Spinal cord (tissue), 9 donors: ENCODE measurements at regions not wholly inside any gene's neighbourhood (a gene's known extent, or its start where the extent isn't known, plus 50 kb on each side); places are given as distances from the start of the nearest gene placed in this dataset.

Experiments
- DNase-seq, 6 donors: peaks; one replicate each; pipeline versions ENCODE4 v3.0.0 to v3.0.0-alpha.2; 2013 to 2015; ENCODE audit warnings: low spot score in 6 of 6, low read depth in 4 of 6
- H3K27ac ChIP-seq: one replicate; pipeline ENCODE4 v1.5.1; 2013; ENCODE audit warnings: low read depth, low read length, control low read depth
- H3K27me3 ChIP-seq: one replicate; pipeline ENCODE4 v1.6.1; 2013; ENCODE audit warnings: low read length; ENCODE audit not compliant: control insufficient read depth, insufficient read depth
- H3K36me3 ChIP-seq: one replicate; pipeline ENCODE4 v1.6.1; 2013; ENCODE audit warnings: low read length; ENCODE audit not compliant: control insufficient read depth, insufficient read depth
- H3K4me1 ChIP-seq: one replicate; pipeline ENCODE4 v1.6.1; 2013; ENCODE audit warnings: low read length; ENCODE audit not compliant: control insufficient read depth, insufficient read depth
- H3K4me3 ChIP-seq: one replicate; pipeline ENCODE4 v1.5.1; 2013; ENCODE audit warnings: low read depth, low read length, control low read depth
- H3K9me3 ChIP-seq: one replicate; pipeline ENCODE4 v1.6.1; 2013; ENCODE audit warnings: low read length; ENCODE audit not compliant: control insufficient read depth, insufficient read depth
- WGBS: methylation state at CpG from one replicate; pipeline ENCODE4 v1.1.5; 2013; ENCODE audit warnings: missing lambda C conversion rate; ENCODE audit not compliant: insufficient coverage; 5-methylcytosine and 5-hydroxymethylcytosine counted together
- donor health status: healthy.

DNA sequence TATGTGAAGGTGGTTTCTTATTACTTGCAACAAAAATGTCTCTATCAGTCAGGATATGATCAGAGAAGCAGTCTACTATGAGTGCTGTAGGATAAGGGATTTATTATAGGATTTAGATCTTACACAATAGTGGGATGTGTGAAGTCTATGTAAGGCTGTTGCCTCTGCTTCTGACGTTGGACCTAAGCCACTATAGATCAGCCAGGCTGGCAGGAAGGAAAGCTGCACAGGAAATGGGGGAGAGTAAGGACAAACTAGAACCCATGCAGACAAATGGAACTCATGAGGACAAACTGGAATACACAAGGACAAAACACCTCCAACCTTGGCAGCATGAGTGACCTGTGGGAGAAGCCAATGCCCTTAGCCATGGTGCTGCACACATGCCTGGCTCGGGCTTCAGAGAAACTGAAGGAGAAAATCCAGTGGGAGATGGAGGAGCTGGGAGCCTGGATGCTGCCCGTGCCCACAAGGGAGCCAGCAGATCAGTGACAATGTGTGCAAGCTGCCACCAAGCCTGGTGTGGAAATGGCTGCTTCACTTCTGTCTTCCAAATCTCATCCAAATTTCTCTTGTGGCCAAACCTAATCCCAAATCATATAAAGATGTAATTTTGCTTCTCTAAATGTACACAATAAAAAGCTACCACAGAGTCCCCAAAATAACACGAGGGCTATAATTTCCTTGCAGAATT, 147.0 kb upstream of the PCGF5 start:
- no peaks in the 10 kb centered on the region for H3K9me3 ChIP-seq
- 100% methylated on average over 2 of the region's 4 CpGs for WGBS
- peaks cover 3% of the 10 kb centered on the region for H3K4me1 ChIP-seq
- no peak overlapping the region for H3K4me3 ChIP-seq
- H3K36me3 ChIP-seq, result no peaks in the 10 kb centered on the region
- no peak overlapping the region for H3K27ac ChIP-seq
- no peak for DNase-seq
- no peaks in the 10 kb centered on the region for H3K27me3 ChIP-seq

DNA sequence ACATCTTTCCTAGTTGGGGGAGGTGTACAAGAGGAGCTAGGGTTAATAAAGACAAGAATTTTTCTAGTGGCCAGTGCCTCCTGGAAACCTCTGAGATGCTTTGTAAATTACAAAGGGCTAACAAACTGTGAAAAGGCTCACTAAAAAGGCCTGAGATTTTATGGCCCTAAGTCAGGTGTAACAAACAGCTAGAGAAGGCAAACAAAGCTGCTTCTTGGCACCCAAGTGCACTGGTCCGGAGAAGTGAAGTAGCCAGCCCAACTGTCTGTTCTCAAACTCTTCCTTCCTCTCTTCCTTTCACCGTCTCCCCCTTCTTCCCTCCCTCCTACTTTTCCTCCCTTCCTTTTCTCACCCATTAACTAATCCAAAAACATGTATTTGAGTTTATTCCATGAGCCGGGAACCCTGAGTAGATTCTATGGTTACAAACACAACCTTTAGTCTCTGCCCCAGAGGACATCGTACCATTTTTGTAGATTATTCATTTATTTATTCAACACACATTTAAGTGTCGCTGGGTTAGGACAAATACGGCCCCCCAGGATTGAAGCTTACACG, 143.4 kb upstream of the PCGF5 start:
- no peaks in the 10 kb centered on the region for H3K27me3 ChIP-seq
- WGBS, result 61% methylated on average over 6 of the region's 7 CpGs
- H3K27ac ChIP-seq, result no peak overlapping the region

GRCh38 chr10:91077549-91078071, 142.9 kb upstream of the PCGF5 start:
- H3K9me3 ChIP-seq, result no peaks in the 10 kb centered on the region
- peak in 4 of 6 donors; percentile 22 to 83 (median 54) for DNase-seq
- peaks cover 3% of the 10 kb centered on the region for H3K4me1 ChIP-seq
- H3K36me3 ChIP-seq, result no peaks in the 10 kb centered on the region
- H3K27me3 ChIP-seq, result no peaks in the 10 kb centered on the region
- 32% methylated on average over 8 of the region's 8 CpGs for WGBS
- peak overlapping the region; percentile 10 for H3K27ac ChIP-seq
- no peak overlapping the region for H3K4me3 ChIP-seq

More for the DNA sequence above, 143.4 kb upstream of the PCGF5 start:
- no peaks in the 10 kb centered on the region for H3K9me3 ChIP-seq
- no peaks in the 10 kb centered on the region for H3K36me3 ChIP-seq
- H3K4me1 ChIP-seq, result peaks cover 3% of the 10 kb centered on the region
- no peak overlapping the region for H3K4me3 ChIP-seq
- DNase-seq, result peak in 2 of 6 donors; percentile 6 to 11

- no peak overlapping the region for H3K27ac ChIP-seq
- H3K9me3 ChIP-seq, result peaks cover 3% of the 10 kb centered on the region
- WGBS, result 80% methylated on average over 1 of the region's 1 CpG
Observed at GRCh38 chr10:91080776-91081175, 139.7 kb upstream of the PCGF5 start.

DNA sequence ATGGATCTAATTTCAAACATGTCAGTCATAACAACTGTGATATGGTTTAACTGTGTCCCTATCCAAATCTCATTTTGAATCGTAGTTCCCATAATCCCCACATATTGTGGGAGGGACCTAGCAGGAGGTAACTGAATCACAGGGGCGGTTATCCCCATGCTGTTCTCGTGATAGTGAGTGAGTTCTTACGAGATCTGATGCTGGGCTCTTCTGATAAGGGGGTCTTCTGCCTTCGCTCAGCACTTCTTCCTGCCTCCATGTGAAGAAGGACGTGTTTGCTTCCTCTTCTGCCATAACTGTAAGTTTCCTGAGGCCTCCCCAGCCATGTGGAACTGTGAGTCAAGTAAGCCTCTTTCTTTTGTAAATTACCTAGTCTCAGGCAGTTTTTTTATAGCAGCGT, 138.0 kb upstream of the PCGF5 start:
- Histone ChIP-seq H3K9me3 (peaks cover 3% of the 10 kb centered on the region), H3K36me3 (no peaks in the 10 kb centered on the region), H3K4me1 (peaks cover 3% of the 10 kb centered on the region), H3K4me3 (no peak overlapping the region), H3K27me3 (no peaks in the 10 kb centered on the region), H3K27ac (no peak overlapping the region)
- no CpG with 5 or more reads among the region's 7 CpGs for WGBS
- no peak for DNase-seq

More at GRCh38 chr10:91080776-91081175, 139.7 kb upstream of the PCGF5 start:
- Histone ChIP-seq H3K4me3 (no peak overlapping the region), H3K27me3 (no peaks in the 10 kb centered on the region), H3K36me3 (no peaks in the 10 kb centered on the region), H3K4me1 (peaks cover 3% of the 10 kb centered on the region)
- no peak for DNase-seq

DNA sequence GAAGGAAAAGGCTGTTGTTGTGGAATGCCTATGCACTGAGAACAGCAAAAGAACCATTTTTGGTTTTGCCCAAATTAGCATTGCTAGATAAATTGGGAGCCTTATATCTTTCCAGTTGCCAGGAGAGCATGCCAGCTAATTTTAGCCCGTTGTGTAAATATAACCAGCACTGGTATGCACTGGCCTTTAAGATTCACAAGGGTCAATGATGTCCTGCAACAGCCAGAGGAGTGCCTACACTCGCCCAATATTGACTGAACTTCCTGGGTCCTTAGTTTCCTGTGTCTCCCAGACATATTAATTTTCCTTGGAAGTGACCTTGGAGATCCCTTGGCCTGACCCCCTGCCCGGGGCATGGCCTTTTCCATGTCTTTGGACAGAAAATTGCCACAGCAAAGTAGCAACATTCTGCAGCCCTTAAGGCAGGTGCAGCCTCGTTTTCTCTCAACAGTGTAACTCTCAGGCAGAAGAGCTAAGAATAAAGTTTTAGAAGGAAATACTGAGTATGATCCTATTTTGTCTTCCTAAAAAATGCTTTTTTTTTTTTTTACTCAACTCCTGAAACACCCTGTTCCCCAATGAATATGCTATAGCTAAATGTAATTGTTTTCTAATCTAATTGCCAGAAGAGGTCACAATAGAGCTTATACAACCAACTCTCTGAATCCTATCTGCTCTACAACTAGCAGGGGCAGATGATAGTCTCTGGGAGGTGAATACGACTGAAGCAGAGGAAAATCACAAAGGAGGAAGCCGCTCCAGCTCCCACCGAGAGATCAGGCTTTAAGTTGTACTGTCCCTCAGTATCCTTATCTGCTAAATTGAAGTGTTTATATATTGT, 131.9 kb upstream of the PCGF5 start:
- Histone ChIP-seq H3K27me3 (no peaks in the 10 kb centered on the region), H3K36me3 (no peaks in the 10 kb centered on the region), H3K4me3 (no peak overlapping the region), H3K9me3 (peaks cover 9% of the 10 kb centered on the region), H3K27ac (no peak overlapping the region), H3K4me1 (no peaks in the 10 kb centered on the region)
- WGBS, result 77% methylated on average over 3 of the region's 7 CpGs
- peak in 1 of 6 donors; percentile 6 for DNase-seq

GRCh38 chr10:91090761-91091529, 129.5 kb upstream of the PCGF5 start:
- DNase-seq, result peak in 2 of 6 donors; percentile 24 to 88
- Histone ChIP-seq H3K27me3 (no peaks in the 10 kb centered on the region), H3K4me1 (no peaks in the 10 kb centered on the region), H3K4me3 (no peak overlapping the region), H3K36me3 (no peaks in the 10 kb centered on the region), H3K9me3 (peaks cover 6% of the 10 kb centered on the region), H3K27ac (no peak overlapping the region)
- 12% methylated on average over 2 of the region's 5 CpGs for WGBS

DNA sequence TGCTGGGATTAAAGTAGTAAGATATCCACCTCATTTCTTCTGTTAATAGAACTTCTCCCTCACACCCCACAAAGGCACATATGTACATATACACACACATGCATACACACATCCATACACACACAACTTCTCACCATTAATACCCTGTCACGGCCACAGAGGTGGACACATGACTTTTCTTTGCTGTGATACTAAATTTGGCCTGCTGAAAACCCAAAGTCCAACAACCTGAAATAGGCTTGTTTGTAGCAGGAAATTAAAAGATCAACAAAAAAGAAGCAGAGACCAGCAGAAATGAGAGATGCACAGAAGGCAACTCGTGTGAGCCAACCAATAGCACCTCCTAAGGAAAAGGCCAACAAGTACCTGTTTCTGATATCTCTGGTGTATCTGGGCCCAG, 128.7 kb upstream of the PCGF5 start:
- Histone ChIP-seq H3K27me3 (no peaks in the 10 kb centered on the region), H3K36me3 (no peaks in the 10 kb centered on the region), H3K9me3 (peaks cover 6% of the 10 kb centered on the region), H3K4me3 (no peak overlapping the region), H3K4me1 (no peaks in the 10 kb centered on the region), H3K27ac (no peak overlapping the region)
- DNase-seq, result no peak
- WGBS, result 100% methylated on average over 2 of the region's 2 CpGs

DNA sequence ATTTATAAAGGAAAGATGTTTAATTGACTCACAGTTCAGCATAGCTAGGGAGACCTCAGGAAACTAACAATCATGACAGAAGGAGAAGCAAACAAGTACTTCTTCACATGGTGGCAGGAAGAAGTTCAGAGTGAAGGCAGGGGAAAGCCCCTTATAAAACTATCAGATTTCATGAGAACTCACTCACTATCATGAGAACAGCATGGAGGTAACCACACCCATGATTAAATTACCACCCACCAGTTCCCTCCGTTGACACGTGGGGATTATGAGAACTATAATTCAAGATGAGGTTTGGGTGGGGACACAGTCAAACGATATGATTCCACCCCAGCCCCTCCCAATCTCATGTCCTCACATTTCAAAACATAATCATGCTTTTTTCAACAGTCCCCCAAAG, 124.2 kb upstream of the PCGF5 start:
- Histone ChIP-seq H3K4me3 (no peak overlapping the region), H3K36me3 (no peaks in the 10 kb centered on the region), H3K27ac (no peak overlapping the region), H3K27me3 (no peaks in the 10 kb centered on the region), H3K4me1 (no peaks in the 10 kb centered on the region), H3K9me3 (peaks cover 14% of the 10 kb centered on the region)
- no peak for DNase-seq
- WGBS, result 71% methylated on average over 1 of the region's 3 CpGs
